GM10266 (cell line): ENCODE measurements at regions not wholly inside any gene's neighbourhood (a gene's known extent, or its start where the extent isn't known, plus 50 kb on each side); places are given as distances from the start of the nearest gene placed in this dataset.

Experiments used
- DNase-seq: peaks from one replicate; pipeline ENCODE4 v3.0.0; 2012; ENCODE audit errors: extremely low spot score
- TF ChIP-seq, protein P1 (sequence below): IDR thresholded peaks from 2 replicates; pipeline ENCODE4 v1.5.1; 2012; ENCODE audit warnings: mild to moderate bottlenecking, low read depth; ENCODE audit not compliant: control insufficient read depth, insufficient read depth; ENCODE audit errors: missing control alignments

DNA sequence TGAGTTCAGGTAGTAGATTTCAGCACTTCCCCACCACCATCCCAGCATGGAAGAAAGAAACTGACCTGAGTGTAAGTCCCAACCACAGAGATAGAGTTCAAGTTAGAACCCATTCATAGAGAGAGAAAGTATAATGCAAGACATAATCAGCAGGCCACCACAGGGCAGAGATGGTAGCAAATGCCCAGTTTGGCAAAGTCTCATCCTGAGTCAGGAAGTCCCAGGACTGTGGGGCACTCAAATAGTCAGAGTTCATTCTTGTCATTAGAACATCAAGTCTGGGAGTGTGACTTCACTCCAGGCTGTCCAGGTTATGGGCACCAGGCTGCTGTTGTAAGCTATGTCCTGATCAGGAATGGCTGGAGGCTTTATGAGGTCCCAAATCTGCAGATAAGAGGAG is 72.0 kb upstream of the USP47 start:
- no peak for DNase-seq
- TF ChIP-seq, protein P1, sequence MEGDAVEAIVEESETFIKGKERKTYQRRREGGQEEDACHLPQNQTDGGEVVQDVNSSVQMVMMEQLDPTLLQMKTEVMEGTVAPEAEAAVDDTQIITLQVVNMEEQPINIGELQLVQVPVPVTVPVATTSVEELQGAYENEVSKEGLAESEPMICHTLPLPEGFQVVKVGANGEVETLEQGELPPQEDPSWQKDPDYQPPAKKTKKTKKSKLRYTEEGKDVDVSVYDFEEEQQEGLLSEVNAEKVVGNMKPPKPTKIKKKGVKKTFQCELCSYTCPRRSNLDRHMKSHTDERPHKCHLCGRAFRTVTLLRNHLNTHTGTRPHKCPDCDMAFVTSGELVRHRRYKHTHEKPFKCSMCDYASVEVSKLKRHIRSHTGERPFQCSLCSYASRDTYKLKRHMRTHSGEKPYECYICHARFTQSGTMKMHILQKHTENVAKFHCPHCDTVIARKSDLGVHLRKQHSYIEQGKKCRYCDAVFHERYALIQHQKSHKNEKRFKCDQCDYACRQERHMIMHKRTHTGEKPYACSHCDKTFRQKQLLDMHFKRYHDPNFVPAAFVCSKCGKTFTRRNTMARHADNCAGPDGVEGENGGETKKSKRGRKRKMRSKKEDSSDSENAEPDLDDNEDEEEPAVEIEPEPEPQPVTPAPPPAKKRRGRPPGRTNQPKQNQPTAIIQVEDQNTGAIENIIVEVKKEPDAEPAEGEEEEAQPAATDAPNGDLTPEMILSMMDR: no peak

DNA sequence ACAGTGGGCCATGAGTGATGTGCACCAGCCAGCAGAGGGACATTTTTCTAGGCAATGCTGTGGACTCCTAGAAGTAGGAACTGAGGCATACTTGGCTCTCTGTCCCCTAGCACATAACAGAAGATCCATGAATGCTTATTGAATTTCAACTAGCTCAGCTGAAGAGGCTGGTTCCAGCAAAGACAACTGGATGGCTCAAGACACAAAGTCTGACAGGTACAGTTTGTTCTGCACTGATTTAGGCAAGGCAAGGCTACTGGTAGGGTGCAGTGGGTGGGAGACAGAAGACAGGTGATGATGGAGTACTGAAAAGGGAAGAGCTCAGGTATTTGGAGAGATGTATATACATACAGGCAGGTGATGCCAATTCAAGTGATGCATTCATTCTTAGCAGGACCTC is 72.4 kb upstream of the USP47 start:
- DNase-seq: no peak

GRCh38 chr11:11764423-11764803 is 77.4 kb upstream of the USP47 start:
- no peak for DNase-seq
- TF ChIP-seq, protein P1: no peak

More for the DNA sequence above, 72.4 kb upstream of the USP47 start:
- TF ChIP-seq, protein P1: no peak

DNA sequence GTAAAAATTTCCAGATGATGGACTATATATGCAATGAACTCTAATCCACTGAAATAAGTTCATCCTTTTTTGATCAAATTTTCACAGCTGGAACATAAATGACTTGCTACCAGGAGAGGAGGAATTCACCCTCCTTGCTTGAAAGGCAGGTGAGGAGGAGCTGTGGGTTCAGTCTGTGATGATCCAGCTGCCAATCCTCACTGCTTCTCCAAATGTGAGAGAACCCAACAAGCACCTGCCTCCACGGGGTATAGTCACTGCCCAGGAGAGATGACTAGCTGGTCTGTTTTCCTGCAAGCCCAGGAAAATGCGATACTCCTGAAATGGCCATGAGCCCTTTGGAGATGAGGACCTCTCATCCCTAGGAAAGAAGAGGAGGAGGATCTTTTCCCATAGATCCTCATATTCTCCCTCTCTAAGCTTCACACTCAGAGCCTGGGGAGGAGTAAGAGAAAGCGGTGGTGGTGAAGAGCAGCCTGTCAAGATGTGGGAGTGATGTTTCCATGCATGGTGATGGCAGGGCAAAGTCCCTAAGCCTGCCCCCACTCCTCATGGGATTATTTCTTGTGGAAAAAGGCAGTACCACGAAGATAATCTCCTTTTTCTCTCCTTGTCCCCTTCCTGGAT is 77.9 kb upstream of the USP47 start:
- TF ChIP-seq, protein P1: no peak
- no peak for DNase-seq

- TF ChIP-seq, protein P1: no peak
- no peak for DNase-seq
These were observed 80.9 kb upstream of the USP47 start for GRCh38 chr11:11760838-11761237.

- TF ChIP-seq, protein P1: no peak
- no peak for DNase-seq
These were observed 83.1 kb upstream of the USP47 start for GRCh38 chr11:11758603-11759196.

DNA sequence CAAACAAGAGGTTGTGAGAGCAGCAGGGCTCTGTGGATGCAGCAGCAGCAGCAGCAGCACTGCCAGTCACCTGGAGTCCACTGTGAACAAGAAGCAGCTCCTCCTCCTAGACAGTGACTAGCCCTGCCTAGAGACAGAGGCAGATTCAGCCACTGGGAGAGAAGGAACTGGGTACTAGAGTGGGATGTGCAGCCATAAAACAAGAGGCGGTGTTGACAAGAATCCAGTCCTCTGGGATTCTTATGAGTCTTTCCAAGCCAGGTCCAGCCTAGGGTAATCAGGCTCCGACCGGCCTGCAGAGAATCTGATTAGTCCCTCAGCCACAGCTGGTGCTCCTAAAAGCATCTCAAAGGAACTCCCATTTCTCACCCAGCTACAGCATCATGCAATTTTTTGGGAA is 83.9 kb upstream of the USP47 start:
- DNase-seq: no peak
- TF ChIP-seq, protein P1: no peak
